IMR-90 (cell line): ENCODE measurements at regions not wholly inside any gene's neighbourhood (a gene's known extent, or its start where the extent isn't known, plus 50 kb on each side); places are given as distances from the start of the nearest gene placed in this dataset.

Source experiments
- ATAC-seq: fragments of 200-7000 bp; cut with Tn5 transposase; 2 replicates; pipeline ENCODE4 v1.9.1; 2020; ENCODE audit warnings: low read depth, mild to moderate bottlenecking, moderate library complexity
- BruUV-seq: library from RNA; stranded (reverse); fragments of 400-500 nt; replicated peaks from 2 replicates; lab custom pipeline; 2021; lab: Mats Ljungman, UMichigan
- CTCF ChIA-PET: fragments of 300-600 bp; formaldehyde crosslinking; extraction: SDS; loops from one replicate; lab custom pipeline; 2021; ENCODE audit warnings: antibody characterized with exemption; lab: Yijun Ruan, JAX
- POLR2A ChIA-PET: fragments of 300-600 bp; sonication (Branson Sonifier 250); formaldehyde crosslinking; loops from one replicate; lab custom pipeline; 2022; ENCODE audit warnings: antibody characterized with exemption; ENCODE audit not compliant: unreplicated experiment; lab: Charles Lee
- DNase-seq: peaks from one replicate; pipeline ENCODE4 v3.0.0; 2013
- H2AFZ ChIP-seq: replicated peaks from 2 replicates; pipeline ENCODE3; 2013; ENCODE audit warnings: low read length, mild to moderate bottlenecking; ENCODE audit not compliant: poor library complexity
- H2AK5ac ChIP-seq: 2 replicates; pipeline ENCODE4 v1.6.1; 2013; ENCODE audit warnings: low read depth, low read length, inconsistent platforms
- H2AK9ac ChIP-seq: replicated peaks from 2 replicates; pipeline ENCODE3; 2013; ENCODE audit warnings: mild to moderate bottlenecking, low read depth, low read length, moderate library complexity; ENCODE audit not compliant: poor library complexity
- H2BK120ac ChIP-seq: 2 replicates; pipeline ENCODE4 v1.6.1; 2013; ENCODE audit warnings: low read depth, low read length, inconsistent platforms
- H2BK15ac ChIP-seq: 3 replicates; pipeline ENCODE4 v1.6.1; 2013; ENCODE audit warnings: low read depth, low read length, inconsistent platforms
- H2BK20ac ChIP-seq: 2 replicates; pipeline ENCODE4 v1.6.1; 2013; ENCODE audit warnings: low read depth, mild to moderate bottlenecking, inconsistent platforms, low read length, moderate library complexity
- H2BK5ac ChIP-seq: 2 replicates; pipeline ENCODE4 v1.6.1; 2013; ENCODE audit warnings: mild to moderate bottlenecking, low read depth, low read length, inconsistent platforms; ENCODE audit not compliant: poor library complexity, severe bottlenecking
- H3K14ac ChIP-seq: replicated peaks from 2 replicates; pipeline ENCODE4 v1.6.1; 2013; ENCODE audit warnings: low read depth, low read length, inconsistent platforms
- H3K18ac ChIP-seq: 2 replicates; pipeline ENCODE4 v1.6.1; 2013; ENCODE audit warnings: low read depth, low read length, control low read depth
- H3K23ac ChIP-seq: 2 replicates; pipeline ENCODE4 v1.6.1; 2013; ENCODE audit warnings: low read depth, low read length, inconsistent platforms
- H3K27ac ChIP-seq: 2 replicates; pipeline ENCODE4 v1.5.1; 2013; ENCODE audit warnings: mild to moderate bottlenecking, control low read depth, low read length; ENCODE audit not compliant: insufficient read depth
- H3K27me3 ChIP-seq: 2 replicates; pipeline ENCODE4 v1.6.1; 2013; ENCODE audit warnings: low read length; ENCODE audit not compliant: control insufficient read depth, insufficient read depth
- H3K36me3 ChIP-seq: 2 replicates; pipeline ENCODE4 v1.6.1; 2013; ENCODE audit warnings: low read length, mixed read lengths; ENCODE audit not compliant: control insufficient read depth, insufficient read depth
- H3K4ac ChIP-seq: 2 replicates; pipeline ENCODE4 v1.6.1; 2013; ENCODE audit warnings: low read depth, low read length, inconsistent platforms
- H3K4me1 ChIP-seq: 2 replicates; pipeline ENCODE4 v1.6.1; 2013; ENCODE audit warnings: low read length, mixed read lengths; ENCODE audit not compliant: control insufficient read depth, insufficient read depth
- H3K4me2 ChIP-seq: 2 replicates; pipeline ENCODE4 v1.6.1; 2013; ENCODE audit warnings: low read depth, mild to moderate bottlenecking, control low read depth, low read length, moderate library complexity
- H3K4me3 ChIP-seq: 2 replicates; pipeline ENCODE4 v1.5.1; 2013; ENCODE audit warnings: low read depth, mild to moderate bottlenecking, control low read depth, low read length, moderate library complexity; ENCODE audit not compliant: insufficient read depth
- H3K56ac ChIP-seq: 2 replicates; pipeline ENCODE4 v1.6.1; 2013; ENCODE audit warnings: low read length, inconsistent platforms; ENCODE audit not compliant: insufficient read depth; ENCODE audit errors: extremely low read depth
- H3K79me1 ChIP-seq, 2 experiments: 2 replicates each; pipeline ENCODE4 v1.6.1; 2013; ENCODE audit warnings: low read length in 2 of 2, inconsistent platforms in 1 of 2, low read depth in 1 of 2
- H3K9ac ChIP-seq: 2 replicates; pipeline ENCODE4 v1.6.1; 2013; ENCODE audit warnings: low read depth, low read length, control low read depth
- H3K9me1 ChIP-seq: 2 replicates; pipeline ENCODE4 v1.6.1; 2013; ENCODE audit warnings: low read length, inconsistent platforms; ENCODE audit not compliant: insufficient read depth
- H3K9me3 ChIP-seq: 2 replicates; pipeline ENCODE4 v1.6.1; 2013; ENCODE audit warnings: low read length; ENCODE audit not compliant: control insufficient read depth, insufficient read depth
- H4K20me1 ChIP-seq: 2 replicates; pipeline ENCODE4 v1.6.1; 2013; ENCODE audit warnings: low read length, inconsistent platforms; ENCODE audit not compliant: insufficient read depth
- H4K5ac ChIP-seq: 2 replicates; pipeline ENCODE4 v1.6.1; 2013; ENCODE audit warnings: mild to moderate bottlenecking, low read depth, low read length, control low read depth
- H4K8ac ChIP-seq, 2 experiments: 2 replicates each; pipeline ENCODE4 v1.6.1; 2013; ENCODE audit warnings: low read depth in 2 of 2, low read length in 2 of 2, control low read depth in 1 of 2, inconsistent platforms in 1 of 2
- H4K91ac ChIP-seq: 2 replicates; pipeline ENCODE4 v1.6.1; 2013; ENCODE audit warnings: low read depth, low read length, inconsistent platforms; ENCODE audit not compliant: insufficient read depth
- BHLHE40 ChIP-seq: fragments of 150-350 bp; IDR thresholded peaks from 2 replicates; pipeline ENCODE4 v1.6.1; 2016; ENCODE audit warnings: mild to moderate bottlenecking, low read depth, low read length
- CEBPB ChIP-seq: IDR thresholded peaks from 2 replicates; pipeline ENCODE4 v1.6.1; 2012; ENCODE audit warnings: low read depth, low read length, improper control_type of control experiment
- CHD1 ChIP-seq: IDR thresholded peaks from 2 replicates; pipeline ENCODE4 v1.6.1; 2012; ENCODE audit warnings: low read depth, low read length, improper control_type of control experiment
- CTCF ChIP-seq: conservative IDR thresholded peaks from 2 replicates; pipeline ENCODE4 v1.5.1; 2012; ENCODE audit warnings: mild to moderate bottlenecking, low read depth, low read length, improper control_type of control experiment
- ELK1 ChIP-seq: fragments of 150-350 bp; IDR thresholded peaks from 2 replicates; pipeline ENCODE4 v1.6.1; 2016; ENCODE audit warnings: low read depth, mild to moderate bottlenecking, low read length, moderate library complexity, borderline replicate concordance
- FOS ChIP-seq: fragments of 150-350 bp; IDR thresholded peaks from 2 replicates; pipeline ENCODE4 v1.6.1; 2016; ENCODE audit warnings: low read depth, low read length
- MAFK ChIP-seq: IDR thresholded peaks from 2 replicates; pipeline ENCODE4 v1.6.1; 2012; ENCODE audit warnings: low read depth, low read length, improper control_type of control experiment
- MAZ ChIP-seq: IDR thresholded peaks from 2 replicates; pipeline ENCODE4 v1.6.1; 2012; ENCODE audit warnings: low read depth, mild to moderate bottlenecking, low read length, improper control_type of control experiment, moderate library complexity, borderline replicate concordance
- MXI1 ChIP-seq: IDR thresholded peaks from 2 replicates; pipeline ENCODE4 v1.6.1; 2012; ENCODE audit warnings: low read depth, mild to moderate bottlenecking, low read length, moderate library complexity, borderline replicate concordance
- POLR2A ChIP-seq: IDR thresholded peaks from 2 replicates; pipeline ENCODE4 v1.6.1; 2012; ENCODE audit warnings: mild to moderate bottlenecking, low read depth, low read length
- RAD21 ChIP-seq: IDR thresholded peaks from 2 replicates; pipeline ENCODE4 v1.6.1; 2012; ENCODE audit warnings: low read length, improper control_type of control experiment
- RCOR1 ChIP-seq: IDR thresholded peaks from 2 replicates; pipeline ENCODE4 v1.6.1; 2012; ENCODE audit warnings: mild to moderate bottlenecking, low read length, improper control_type of control experiment; ENCODE audit not compliant: insufficient replicate concordance
- RFX5 ChIP-seq: IDR thresholded peaks from 2 replicates; pipeline ENCODE4 v1.8.0; 2012; ENCODE audit warnings: low read depth, mild to moderate bottlenecking, low read length, moderate library complexity
- SMC3 ChIP-seq: fragments of 150-350 bp; IDR thresholded peaks from 2 replicates; pipeline ENCODE4 v1.6.1; 2016; ENCODE audit warnings: low read depth, mild to moderate bottlenecking, antibody characterized with exemption, low read length, moderate library complexity
- USF2 ChIP-seq: fragments of 150-350 bp; IDR thresholded peaks from 2 replicates; pipeline ENCODE4 v1.6.1; 2017; ENCODE audit warnings: mild to moderate bottlenecking, antibody characterized with exemption, low read length, low read depth
- WGBS, 2 experiments: methylation state at CpG; one replicate each; pipeline versions ENCODE4 v1.1.5 to v1.1.7; 2013; ENCODE audit warnings: missing lambda C conversion rate in 2 of 2; ENCODE audit not compliant: insufficient read length in 1 of 2; ENCODE audit errors: extremely low coverage in 2 of 2; 5-methylcytosine and 5-hydroxymethylcytosine counted together
- dilution Hi-C: fragments of 300-500 bp; cut with HindIII; formaldehyde crosslinking; loops from one replicate; pipeline ENCODE4 v1.14.3; 2018; ENCODE audit warnings: low sequenced_read_pairs; ENCODE audit not compliant: unreplicated experiment
- in situ Hi-C: fragments of 300-500 bp; cut with MboI; formaldehyde crosslinking; loops from 3 replicates; pipeline ENCODE4 v1.14.3; 2019; ENCODE audit warnings: low sequenced_read_pairs, inconsistent platforms, mixed read lengths
- intact Hi-C: fragments of 100-400 bp; cut with micrococcal nuclease; formaldehyde crosslinking; loops from 2 replicates; pipeline ENCODE4 v1.10.0; 2022

GRCh38 chr16:54431041-54431996 is 144.7 kb upstream of the IRX3 start:
- Histone ChIP-seq H3K14ac (no peak overlapping the region), H2AK5ac (no peak overlapping the region), H3K9me3 (no peaks in the 10 kb centered on the region), H3K4ac (no peak overlapping the region), H3K9ac (no peak overlapping the region), H3K4me1 (no peaks in the 10 kb centered on the region), H3K9me1 (no peaks in the 10 kb centered on the region), H2BK20ac (no peak overlapping the region), H4K8ac (no peak overlapping the region), H3K4me3 (no peak overlapping the region), H2BK120ac (no peak overlapping the region), H3K56ac (no peak overlapping the region), H4K20me1 (no peaks in the 10 kb centered on the region), H2AFZ (no peak overlapping the region), H3K18ac (no peak overlapping the region), H4K5ac (no peak overlapping the region), H2BK5ac (no peak overlapping the region), H2BK15ac (no peak overlapping the region), H4K91ac (no peak overlapping the region), H2AK9ac (no peak overlapping the region), H3K4me2 (no peak overlapping the region), H3K79me1 (no peaks in the 10 kb centered on the region), H3K27ac (no peak overlapping the region), H3K23ac (no peak overlapping the region), H3K27me3 (peaks cover 3% of the 10 kb centered on the region; the same call in 1 of the 2 replicates), H3K36me3 (no peaks in the 10 kb centered on the region)
- 40% methylated on average over 1 of the region's 13 CpGs; no CpG with 5 or more reads in 1 of the 2 experiments for WGBS, 2 experiments
- ATAC-seq: no peak
- BruUV-seq: no TSS peak
- dilution Hi-C loops: no loop called here
- intact Hi-C loops: no loop called here
- in situ Hi-C loops: no loop called here
- POLR2A ChIA-PET: no interaction called here
- CTCF ChIA-PET: interaction anchor here (0.5 kb wide), 1 partner anchor 498 kb away, joined by 3 read pairs; no protein-coding TSS in a partner anchor
- DNase-seq: no peak
- TF ChIP-seq POLR2A (no peak), CEBPB (no peak), MAFK (no peak), USF2 (no peak), CHD1 (no peak), BHLHE40 (no peak), RCOR1 (no peak), MAZ (no peak), CTCF (no peak), MXI1 (no peak), FOS (no peak), RFX5 (no peak), RAD21 (no peak), SMC3 (no peak), ELK1 (no peak)
